PC-9 (cell line): ENCODE measurements at regions not wholly inside any gene's neighbourhood (a gene's known extent, or its start where the extent isn't known, plus 50 kb on each side); places are given as distances from the start of the nearest gene placed in this dataset.

ENCODE experiments used
- CTCF ChIP-seq: fragments of 200-600 bp; sonication (generic); conservative IDR thresholded peaks from 2 replicates; pipeline ENCODE4 v1.6.1; 2017; ENCODE audit warnings: mixed run types, antibody characterized with exemption, mild to moderate bottlenecking, moderate library complexity
- EZH2 ChIP-seq: fragments of 200-600 bp; sonication (generic); IDR thresholded peaks from 2 replicates; pipeline ENCODE4 v1.8.0; 2017; ENCODE audit warnings: antibody characterized with exemption, low read depth

GRCh38 chr1:90126834-90127233 is 131.9 kb downstream of the ZNF326 start:
- no peak for TF ChIP-seq CTCF
- TF ChIP-seq EZH2 = no peak
